ENCODE measurements at regions not wholly inside any gene's neighbourhood (a gene's known extent, or its start where the extent isn't known, plus 50 kb on each side); places are given as distances from the start of the nearest gene placed in this dataset.
"Not testable (repeated sequence)": the region's sequence is repeated elsewhere in the genome, so short reads cannot be mapped to it uniquely, and the experiment has no call there.

DNA sequence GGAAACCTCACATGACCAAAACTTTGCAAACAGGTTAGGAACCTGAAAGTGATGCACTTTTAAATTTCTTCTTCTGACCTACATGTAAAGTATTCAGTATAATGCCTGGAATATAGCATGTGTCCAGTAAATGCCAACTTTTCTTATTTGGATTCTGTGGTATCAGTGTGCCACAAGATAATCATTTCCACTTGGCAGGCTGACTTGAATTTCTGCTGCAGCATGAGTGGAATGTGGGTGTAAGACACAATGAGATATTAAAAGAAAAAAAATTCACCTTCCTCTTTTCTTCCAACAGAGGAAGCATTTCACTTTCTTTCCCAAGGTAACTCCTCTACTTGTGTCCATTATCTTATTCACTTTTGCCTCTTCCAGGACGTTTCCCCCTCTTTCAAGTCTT lies 141.9 kb upstream of the PRKD1 start:
- DNase-seq (ENCODE audit: low spot score) = no peak

DNA sequence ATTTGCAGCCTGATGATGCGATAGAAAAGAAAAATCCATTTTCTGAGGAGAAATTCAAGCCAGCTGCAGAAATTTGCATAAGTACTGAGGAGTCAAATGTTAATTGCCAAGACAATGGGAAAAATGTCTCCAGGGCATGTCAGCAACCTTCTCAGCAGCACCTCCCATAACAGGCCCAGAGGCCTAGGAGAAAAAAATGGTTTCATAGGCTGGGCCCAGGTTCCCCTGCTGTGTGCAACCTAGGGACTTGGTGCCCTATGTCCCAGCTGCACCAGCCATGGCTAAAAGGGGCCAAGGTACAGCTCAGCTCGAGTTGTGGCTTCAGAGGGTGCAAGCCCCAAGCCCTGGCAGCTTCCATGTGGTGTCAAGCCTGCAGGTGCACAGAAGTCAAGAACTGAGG lies 144.8 kb upstream of the PRKD1 start:
- not testable (repeated sequence) for DNase-seq (ENCODE audit: low spot score)

DNA sequence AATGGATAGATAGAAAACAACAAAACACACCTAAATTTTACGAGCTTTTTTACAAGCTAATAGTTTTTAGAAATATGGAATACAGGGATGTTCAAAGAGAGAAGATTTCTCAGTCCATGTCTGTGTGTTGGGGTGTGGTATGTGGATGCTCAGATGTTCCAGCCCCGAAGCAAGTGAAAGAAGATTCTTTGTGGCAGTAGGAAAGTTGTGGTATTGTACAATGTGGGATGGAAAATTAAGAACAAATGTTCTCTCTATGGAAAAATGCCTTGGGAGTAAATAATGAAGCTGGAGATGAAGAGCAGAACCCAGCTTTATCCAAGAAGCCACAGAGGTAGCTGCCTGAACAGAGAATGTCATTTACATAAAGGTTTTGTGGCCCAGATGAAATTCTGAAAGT lies 150.3 kb upstream of the PRKD1 start:
- DNase-seq (ENCODE audit: low spot score) = no peak

DNA sequence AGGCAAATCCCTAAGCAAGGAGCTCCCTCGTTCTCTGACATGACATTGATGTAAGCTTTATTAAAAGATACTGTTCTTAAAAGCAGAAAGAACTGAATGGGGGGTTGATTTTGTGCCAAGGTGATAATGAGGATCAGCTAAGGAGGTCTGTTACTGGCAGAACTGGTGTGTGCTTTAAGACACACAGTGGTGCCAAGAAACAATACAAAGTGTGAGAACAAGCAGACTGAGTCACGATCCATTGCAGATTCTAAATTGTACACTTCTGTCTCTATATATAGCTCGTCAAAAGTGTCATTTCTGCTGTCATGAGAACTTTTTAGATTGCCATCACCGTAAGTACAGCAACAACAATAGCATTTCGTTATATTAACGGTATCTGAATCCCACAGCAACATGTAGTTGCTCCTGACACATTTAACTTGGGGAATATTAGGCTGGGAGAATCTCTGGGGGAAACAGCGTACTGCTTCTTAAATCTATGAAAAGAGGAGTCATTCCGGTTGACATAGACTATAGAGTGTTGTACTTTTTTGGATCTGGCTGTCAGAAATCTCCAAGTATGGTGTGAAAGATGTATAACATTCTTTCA lies 151.3 kb upstream of the PRKD1 start:
- DNase-seq (ENCODE audit: low spot score) = no peak

- no peak for DNase-seq (ENCODE audit: low spot score)
Observed at GRCh38 chr14:30082486-30082885, 154.8 kb upstream of the PRKD1 start.

- DNase-seq (ENCODE audit: low spot score) = no peak
Observed at GRCh38 chr14:30084811-30085210, 157.2 kb upstream of the PRKD1 start.

- no peak for DNase-seq (ENCODE audit: low spot score)
Observed at GRCh38 chr14:30085943-30086342, 158.3 kb upstream of the PRKD1 start.

GRCh38 chr14:30088620-30089019 lies 161.0 kb upstream of the PRKD1 start:
- no peak for DNase-seq (ENCODE audit: low spot score)

DNA sequence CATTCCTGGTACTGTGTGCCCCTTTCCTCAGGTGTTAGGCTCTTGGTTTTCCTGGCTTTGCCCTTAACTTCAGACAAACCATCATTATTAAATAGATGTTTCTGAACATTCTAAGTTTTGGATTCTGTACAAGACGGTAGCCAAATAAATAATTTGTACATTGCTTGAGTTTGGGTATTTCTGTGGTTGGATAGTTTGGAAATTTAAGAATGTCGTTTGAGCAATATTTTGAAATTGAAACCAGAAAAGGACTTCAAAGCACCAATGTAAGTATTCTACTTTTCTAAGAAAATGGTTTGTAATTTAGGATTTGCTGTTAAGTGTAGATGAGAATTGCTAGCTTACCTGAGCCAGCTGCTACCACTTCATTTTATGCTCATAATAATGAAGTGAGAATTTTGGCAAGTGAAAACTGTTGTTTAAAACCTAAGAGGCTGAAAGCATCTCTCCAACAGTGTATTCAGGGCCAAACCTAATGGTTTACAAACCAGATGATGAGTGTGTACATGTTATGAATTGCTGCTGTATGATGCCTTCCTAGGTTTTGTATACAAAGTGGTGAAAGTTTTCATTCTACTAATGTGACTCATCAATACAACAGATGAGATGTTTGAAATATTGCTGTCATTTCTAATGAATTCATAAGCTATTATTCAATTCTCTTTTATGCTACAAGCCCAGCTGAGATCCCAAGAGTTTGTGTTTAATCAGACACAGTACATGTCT lies 181.5 kb upstream of the PRKD1 start:
- no peak for DNase-seq (ENCODE audit: low spot score)

DNA sequence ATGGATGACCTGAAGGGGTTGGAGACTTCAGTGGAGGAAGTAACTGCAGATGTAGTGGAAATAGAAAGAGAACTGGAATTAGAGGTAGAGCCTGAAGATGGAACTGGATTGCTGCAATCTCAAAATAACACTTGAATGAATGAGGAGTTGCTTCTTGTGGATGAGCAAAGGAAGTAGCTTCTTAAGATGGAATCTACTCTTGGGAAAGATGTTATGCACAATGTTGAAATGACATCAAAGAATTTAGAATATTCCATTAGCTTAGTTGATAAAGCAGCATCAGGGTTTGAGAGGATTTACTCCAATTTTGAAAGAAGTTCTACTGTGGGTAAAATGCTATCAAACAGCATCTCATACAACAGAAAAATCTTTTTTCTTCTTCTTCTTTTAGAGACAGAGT lies 186.4 kb upstream of the PRKD1 start:
- DNase-seq (ENCODE audit: low spot score) = no peak

GRCh38 chr14:30115756-30116155 lies 188.1 kb upstream of the PRKD1 start:
- no peak for DNase-seq (ENCODE audit: low spot score)

GRCh38 chr14:30118992-30119640 lies 191.5 kb upstream of the PRKD1 start:
- DNase-seq (ENCODE audit: low spot score) = no peak

DNA sequence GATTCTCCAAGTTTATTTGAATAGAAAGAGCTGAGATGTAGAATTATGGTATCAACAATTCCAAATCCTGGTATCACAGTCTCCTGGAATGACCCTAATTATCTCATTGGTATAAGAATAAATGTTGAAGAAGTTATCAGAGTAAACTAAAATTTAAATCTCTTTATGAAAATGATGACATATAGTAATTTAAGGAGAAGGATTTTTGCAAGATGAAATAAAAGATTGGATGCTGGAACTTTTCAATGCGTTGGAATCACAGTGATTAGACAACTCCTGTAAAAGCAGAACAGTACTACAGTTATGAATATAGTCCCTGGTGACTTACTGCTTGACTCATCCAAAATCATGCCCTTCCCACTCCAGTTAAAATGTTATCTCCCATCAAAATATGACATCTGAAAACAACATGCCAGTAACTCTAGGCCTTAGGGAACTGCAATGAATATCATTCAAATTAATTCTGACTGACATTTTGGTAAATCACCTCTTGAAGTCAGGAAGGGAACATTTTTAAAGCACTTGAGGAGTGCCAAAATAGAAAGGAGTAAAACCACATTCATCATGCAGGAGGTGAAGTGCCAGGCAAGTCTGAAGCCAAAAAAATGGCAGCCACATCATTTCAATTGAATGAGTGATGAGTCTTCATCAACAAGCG lies 197.8 kb upstream of the PRKD1 start:
- no peak for DNase-seq (ENCODE audit: low spot score)

DNA sequence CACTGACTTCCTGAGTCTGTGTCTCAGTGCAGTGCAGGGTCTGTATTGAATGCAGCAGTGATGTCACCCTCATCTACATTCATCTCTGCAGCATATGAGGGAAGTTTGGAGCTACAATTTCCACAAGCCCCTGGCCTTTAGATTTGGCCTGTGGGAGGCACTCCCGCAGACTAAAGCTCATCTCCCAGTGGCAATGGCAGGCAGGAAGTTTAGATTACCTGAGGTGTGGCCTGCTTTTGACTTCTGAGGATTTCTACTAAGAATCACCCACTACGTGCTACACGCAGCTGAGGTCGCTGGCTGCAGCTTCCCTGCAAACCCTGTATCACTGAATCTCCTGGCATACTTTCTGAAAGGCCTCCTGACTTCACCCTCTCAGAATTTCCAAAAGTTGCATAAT lies 202.2 kb upstream of the PRKD1 start:
- DNase-seq (ENCODE audit: low spot score) = no peak

DNA sequence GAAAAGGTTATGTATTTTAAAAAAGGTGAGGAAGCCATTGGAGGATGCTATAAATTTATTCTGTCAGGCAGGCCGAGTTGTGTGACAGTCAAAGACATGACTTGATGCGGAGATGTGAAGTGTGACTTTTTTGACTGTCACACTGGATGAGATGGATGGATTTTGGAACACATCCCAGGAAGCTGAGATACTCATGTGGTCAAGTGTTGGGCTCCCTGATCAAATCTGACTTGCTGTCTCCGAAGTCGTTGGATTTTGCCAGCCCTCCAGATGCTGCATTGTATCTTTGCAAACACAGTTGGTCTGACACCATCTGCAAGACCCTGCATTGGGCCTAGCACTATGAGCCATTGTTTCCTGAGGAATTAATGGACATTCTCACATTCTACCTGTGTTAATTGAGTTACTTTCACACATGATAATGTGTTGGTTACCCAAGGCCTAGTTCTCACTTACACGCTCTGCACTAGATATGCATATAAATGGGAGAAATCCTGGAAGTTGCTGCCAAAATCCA lies 204.0 kb upstream of the PRKD1 start:
- no peak for DNase-seq (ENCODE audit: low spot score)

- DNase-seq (ENCODE audit: low spot score) = no peak
Observed at GRCh38 chr14:30132196-30132595, 204.5 kb upstream of the PRKD1 start.

GRCh38 chr14:30134936-30135335 lies 207.3 kb upstream of the PRKD1 start:
- DNase-seq (ENCODE audit: low spot score) = no peak

GRCh38 chr14:30138567-30138966 lies 210.9 kb upstream of the PRKD1 start:
- no peak for DNase-seq (ENCODE audit: low spot score)

GRCh38 chr14:30142216-30142615 lies 214.6 kb upstream of the PRKD1 start:
- no peak for DNase-seq (ENCODE audit: low spot score)

DNA sequence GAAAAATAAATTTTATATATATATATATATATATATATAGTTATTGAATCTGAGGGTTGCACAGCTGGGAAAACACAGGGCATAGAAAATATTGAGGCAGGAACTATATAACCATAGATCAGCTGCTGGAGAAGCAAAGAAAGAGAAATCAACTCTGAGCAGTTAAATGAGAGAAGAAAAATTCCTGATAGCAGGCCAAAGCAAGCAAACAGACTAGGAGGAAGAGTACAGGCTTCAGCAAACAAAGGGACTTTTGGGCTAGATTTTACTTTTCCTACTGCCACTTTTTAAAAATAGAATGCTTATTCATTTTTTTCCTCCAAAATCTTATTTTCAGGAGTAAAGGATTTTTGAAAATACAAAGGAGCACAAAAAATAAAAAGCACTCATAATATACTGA lies 216.0 kb upstream of the PRKD1 start:
- DNase-seq (ENCODE audit: low spot score) = no peak

GRCh38 chr14:30153717-30154116 lies 226.1 kb upstream of the PRKD1 start:
- DNase-seq (ENCODE audit: low spot score) = no peak

DNA sequence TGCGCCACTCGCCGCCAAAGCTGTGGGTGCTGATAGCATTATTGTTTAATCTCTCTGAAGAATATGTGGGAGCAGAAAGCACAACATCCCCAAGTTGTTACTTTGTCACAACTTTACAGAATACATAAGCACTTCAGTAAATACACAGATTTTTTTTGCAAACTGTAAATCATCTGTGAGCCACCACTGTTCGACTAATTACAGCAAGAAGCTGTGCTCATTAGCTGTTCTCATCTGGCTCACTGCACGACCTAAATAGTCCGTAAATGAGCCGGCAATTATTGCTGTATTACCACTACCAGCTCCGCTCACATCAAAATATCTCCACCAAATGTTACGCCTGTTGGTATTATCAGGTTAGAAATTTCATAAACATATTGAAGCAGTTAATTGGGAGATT lies 228.9 kb upstream of the PRKD1 start:
- no peak for DNase-seq (ENCODE audit: low spot score)

DNA sequence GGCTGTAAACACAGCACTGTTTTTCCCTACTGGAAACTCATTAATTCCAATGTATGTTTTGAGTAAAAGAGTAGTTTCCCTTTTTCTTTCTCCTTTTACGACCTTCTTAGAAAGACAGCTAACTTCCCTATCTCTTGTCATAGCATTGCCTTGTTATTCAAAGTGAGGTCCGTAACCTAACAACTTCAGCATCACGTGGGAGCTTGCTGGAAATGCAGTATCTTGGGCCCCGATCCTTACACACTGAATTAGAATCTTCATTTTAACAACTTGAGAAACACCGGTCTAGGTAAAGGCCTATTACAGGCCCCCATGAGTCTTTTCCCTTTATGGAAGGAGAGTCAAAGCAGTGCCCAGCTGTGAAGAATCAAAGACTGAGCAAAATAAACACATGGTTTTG lies 230.7 kb upstream of the PRKD1 start:
- DNase-seq (ENCODE audit: low spot score) = no peak

Data from H4 (cell line).